Activated CD4-positive, alpha-beta T cell treated with anti-CD3 and anti-CD28 coated beads for 36 hours (primary cell): ENCODE measurements at regions not wholly inside any gene's neighbourhood (a gene's known extent, or its start where the extent isn't known, plus 50 kb on each side); places are given as distances from the start of the nearest gene placed in this dataset.

Experiments
- ATAC-seq: fragments of 200-7000 bp; cut with Tn5 transposase; one replicate; pipeline ENCODE4 v1.10.0; 2021; ENCODE audit warnings: mild to moderate bottlenecking, moderate library complexity
- CTCF ChIA-PET: fragments of 350-600 bp; sonication (Branson Sonifier 250); formaldehyde crosslinking; loops from one replicate; lab custom pipeline; 2021; ENCODE audit warnings: antibody characterized with exemption; lab: Charles Lee
- POLR2A ChIA-PET: fragments of 350-600 bp; sonication (Branson Sonifier 250); formaldehyde crosslinking; loops from one replicate; lab custom pipeline; 2021; ENCODE audit warnings: antibody characterized with exemption, inconsistent platforms; lab: Charles Lee
- DNase-seq: peaks from one replicate; pipeline ENCODE4 v3.0.0-alpha.2; 2020
- H3K27ac Mint-ChIP-seq: one replicate; pipeline ENCODE4 v1.8.0; 2021; ENCODE audit warnings: mixed read lengths
- H3K27me3 Mint-ChIP-seq: one replicate; pipeline ENCODE4 v1.8.0; 2021; ENCODE audit warnings: mixed read lengths
- H3K36me3 Mint-ChIP-seq: one replicate; pipeline ENCODE4 v1.8.0; 2021; ENCODE audit warnings: low read depth, mixed read lengths
- H3K4me1 Mint-ChIP-seq: one replicate; pipeline ENCODE4 v1.8.0; 2021; ENCODE audit warnings: mixed read lengths
- H3K4me3 Mint-ChIP-seq: one replicate; pipeline ENCODE4 v1.8.0; 2021; ENCODE audit warnings: mild to moderate bottlenecking, moderate library complexity, mixed read lengths
- H3K9me3 Mint-ChIP-seq: one replicate; pipeline ENCODE4 v1.8.0; 2021; ENCODE audit warnings: low read depth, mixed read lengths
- intact Hi-C, 2 experiments: fragments of 100-400 bp; cut with DNase I in 1 of 2; cut with micrococcal nuclease in 1 of 2; formaldehyde crosslinking; loops; one replicate each; pipeline versions ENCODE4 v1.14.2 to v1.15.1; 2022 to 2024; cut with DNase I, micrococcal nuclease

DNA sequence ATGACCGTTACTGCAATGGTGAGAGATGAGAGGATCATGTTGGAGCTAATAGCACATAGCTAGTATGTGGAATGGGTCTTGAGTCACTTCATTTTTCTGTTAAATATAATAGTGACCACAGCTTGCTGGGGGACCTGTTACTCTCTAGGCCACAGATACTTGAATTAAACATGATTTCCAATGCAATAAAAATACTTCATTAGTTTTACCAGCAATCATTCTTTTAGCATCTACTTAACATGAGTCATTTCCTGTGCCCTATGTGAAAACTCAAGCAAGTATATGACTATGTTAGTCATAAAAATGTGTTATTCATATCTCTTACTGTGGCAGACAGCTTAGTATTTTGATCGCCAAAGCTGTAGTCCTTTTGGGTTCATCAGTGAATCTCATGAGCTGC lies 798.8 kb downstream of the SLC16A7 start:
- Mint-ChIP-seq H3K4me3 (no peak overlapping the region), H3K4me1 (no peaks in the 10 kb centered on the region), H3K27me3 (no peaks in the 10 kb centered on the region), H3K27ac (no peak overlapping the region), H3K36me3 (no peaks in the 10 kb centered on the region), H3K9me3 (peaks cover 2% of the 10 kb centered on the region)
- intact Hi-C loops = no loop called here
- CTCF ChIA-PET = interaction anchor here (0.9 kb wide), 1 partner anchor 10 kb away, joined by 3 read pairs; no protein-coding TSS in a partner anchor
- POLR2A ChIA-PET = no interaction called here
- no peak for DNase-seq
- no peak for ATAC-seq

DNA sequence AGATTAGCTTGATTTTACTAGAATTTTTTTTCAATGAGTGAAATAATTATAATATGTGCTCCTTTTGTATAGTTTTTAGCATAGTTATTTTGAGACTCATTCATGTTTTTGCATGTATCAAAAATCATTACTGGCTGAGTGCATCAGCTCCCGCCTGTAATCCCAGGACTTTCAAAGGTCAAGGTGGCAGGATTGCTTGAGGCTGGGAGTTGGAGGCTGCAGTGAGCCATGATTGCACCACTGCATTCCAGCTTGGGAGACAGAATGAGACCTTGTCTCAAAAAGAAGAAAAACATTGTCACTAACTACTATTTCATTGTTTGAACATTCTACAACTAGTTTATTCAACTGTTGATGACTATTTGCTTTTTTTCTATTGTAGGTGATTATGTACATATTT lies 802.7 kb downstream of the SLC16A7 start:
- no peaks in the 10 kb centered on the region for H3K36me3 Mint-ChIP-seq
- no peaks in the 10 kb centered on the region for H3K27me3 Mint-ChIP-seq
- no peak overlapping the region for H3K4me3 Mint-ChIP-seq
- ChIA-PET POLR2A (no interaction called here), CTCF (no interaction called here)
- no peak for DNase-seq
- no peaks in the 10 kb centered on the region for H3K4me1 Mint-ChIP-seq
- H3K9me3 Mint-ChIP-seq = peaks cover 2% of the 10 kb centered on the region
- H3K27ac Mint-ChIP-seq = no peak overlapping the region
- intact Hi-C loops = no loop called here
- ATAC-seq = no peak

DNA sequence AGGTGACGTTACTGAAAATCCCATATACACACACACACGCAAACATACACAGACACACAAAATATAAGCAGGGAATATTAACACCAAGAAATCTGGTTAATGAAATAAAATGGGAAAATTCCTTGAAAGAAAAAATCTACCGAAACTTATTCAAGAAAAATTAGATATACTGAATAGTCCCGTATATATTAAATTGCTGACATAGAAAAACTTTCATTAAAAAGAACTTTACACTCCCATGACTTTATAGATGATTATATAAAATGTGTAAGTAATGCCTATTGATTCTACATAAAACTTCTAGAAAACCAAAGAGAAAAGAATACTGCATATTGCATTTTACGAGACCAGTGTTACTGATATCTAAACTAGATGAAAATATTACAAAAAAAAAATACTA lies 803.2 kb downstream of the SLC16A7 start:
- no peak for DNase-seq
- Mint-ChIP-seq H3K4me1 (no peaks in the 10 kb centered on the region), H3K9me3 (peaks cover 2% of the 10 kb centered on the region), H3K27ac (no peak overlapping the region), H3K27me3 (no peaks in the 10 kb centered on the region), H3K36me3 (no peaks in the 10 kb centered on the region), H3K4me3 (no peak overlapping the region)
- CTCF ChIA-PET = no interaction called here
- POLR2A ChIA-PET = no interaction called here
- ATAC-seq = no peak
- intact Hi-C loops = no loop called here

DNA sequence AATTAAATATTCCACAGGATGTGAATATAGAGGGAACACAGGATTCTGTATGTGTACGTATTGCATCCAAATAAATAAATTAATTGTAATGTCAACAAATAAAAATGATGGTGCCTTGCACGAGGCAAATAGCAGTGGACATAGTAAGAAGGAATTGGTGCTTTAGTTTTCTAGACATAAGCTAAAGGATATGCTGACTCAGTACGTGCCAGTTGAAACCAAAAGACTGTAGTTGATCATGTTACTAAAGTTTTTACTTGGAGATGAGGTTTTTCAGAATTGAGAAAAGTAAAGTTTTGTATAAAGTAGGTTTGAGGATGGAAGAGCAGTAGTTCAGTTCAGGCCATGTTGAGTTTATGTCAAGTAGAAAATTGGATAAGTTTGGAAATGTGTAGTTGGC lies 807.2 kb downstream of the SLC16A7 start:
- H3K27me3 Mint-ChIP-seq = no peaks in the 10 kb centered on the region
- DNase-seq (no peak), ATAC-seq (no peak)
- intact Hi-C loops = no loop called here
- ChIA-PET POLR2A (no interaction called here), CTCF (no interaction called here)
- no peak overlapping the region for H3K4me3 Mint-ChIP-seq
- H3K27ac Mint-ChIP-seq = no peak overlapping the region
- H3K9me3 Mint-ChIP-seq = no peaks in the 10 kb centered on the region
- H3K36me3 Mint-ChIP-seq = no peaks in the 10 kb centered on the region
- H3K4me1 Mint-ChIP-seq = no peaks in the 10 kb centered on the region

DNA sequence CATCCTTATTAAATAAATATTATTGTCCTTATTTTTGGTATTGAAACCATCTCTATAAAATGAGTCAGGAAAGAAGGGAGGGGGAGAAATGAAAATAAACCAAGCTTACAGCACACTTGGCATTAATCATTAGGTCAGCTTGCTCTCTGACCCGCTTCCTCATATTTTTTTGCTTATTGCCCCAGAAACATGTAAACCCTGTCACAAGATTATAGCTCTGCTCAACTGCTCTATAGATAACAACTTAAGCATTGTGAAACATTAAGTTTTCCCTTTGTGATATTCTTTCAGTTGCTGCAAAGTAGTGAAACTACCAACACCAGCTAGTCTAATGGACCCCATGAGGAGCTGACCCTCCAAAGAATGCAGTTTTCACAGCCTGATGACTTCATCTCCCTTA lies 819.5 kb downstream of the SLC16A7 start:
- ATAC-seq (no peak), DNase-seq (no peak)
- Mint-ChIP-seq H3K4me3 (no peak overlapping the region), H3K9me3 (peaks cover 11% of the 10 kb centered on the region), H3K27ac (no peak overlapping the region), H3K36me3 (no peaks in the 10 kb centered on the region), H3K4me1 (no peaks in the 10 kb centered on the region), H3K27me3 (no peaks in the 10 kb centered on the region)
- intact Hi-C loops = no loop called here
- ChIA-PET POLR2A (no interaction called here), CTCF (no interaction called here)

DNA sequence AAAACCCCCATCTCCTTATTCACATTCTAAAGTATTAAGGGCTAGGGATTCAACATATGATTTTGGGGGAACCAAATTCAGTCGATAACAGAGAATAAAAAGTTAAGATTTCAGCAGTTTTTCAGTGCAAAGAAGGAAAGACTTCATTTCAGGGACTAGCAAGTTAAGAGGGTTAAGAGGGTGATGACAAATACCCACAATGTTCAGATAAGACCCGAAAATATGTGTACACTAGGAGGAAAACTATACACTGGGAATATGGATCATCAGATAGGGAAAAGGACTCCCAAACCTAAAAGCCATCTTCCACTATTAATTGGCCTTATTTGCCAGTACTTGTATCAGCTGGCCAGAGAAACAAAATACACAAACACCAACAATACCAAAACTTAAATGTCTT lies 824.2 kb downstream of the SLC16A7 start:
- Mint-ChIP-seq H3K36me3 (no peaks in the 10 kb centered on the region), H3K27me3 (no peaks in the 10 kb centered on the region), H3K4me3 (no peak overlapping the region), H3K9me3 (peaks cover 9% of the 10 kb centered on the region), H3K27ac (no peak overlapping the region), H3K4me1 (no peaks in the 10 kb centered on the region)
- no peak for ATAC-seq
- intact Hi-C loops = no loop called here
- ChIA-PET POLR2A (no interaction called here), CTCF (no interaction called here)
- DNase-seq = no peak

DNA sequence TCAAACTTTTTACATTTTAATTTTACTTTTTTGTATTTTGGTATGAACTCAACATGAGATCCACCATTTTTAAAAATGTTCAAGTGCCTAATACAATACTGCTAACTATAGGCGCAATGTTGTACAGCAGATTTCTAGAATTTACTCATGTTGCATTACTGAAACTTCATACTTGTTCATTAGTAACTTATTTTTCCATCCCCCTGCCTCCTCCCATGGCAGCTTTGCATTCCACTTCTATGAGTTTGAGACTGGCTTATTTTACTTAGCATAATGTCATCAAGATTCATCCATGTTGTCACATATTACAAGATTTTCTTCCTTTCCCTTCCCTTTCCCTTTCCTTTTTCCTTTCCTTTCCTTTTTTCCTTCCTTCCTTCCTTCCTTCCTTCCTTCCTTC lies 825.9 kb downstream of the SLC16A7 start:
- POLR2A ChIA-PET = no interaction called here
- H3K27me3 Mint-ChIP-seq = no peaks in the 10 kb centered on the region
- DNase-seq = no peak
- no peak for ATAC-seq
- H3K4me3 Mint-ChIP-seq = no peak overlapping the region
- H3K36me3 Mint-ChIP-seq = no peaks in the 10 kb centered on the region
- no peaks in the 10 kb centered on the region for H3K4me1 Mint-ChIP-seq
- intact Hi-C loops = no loop called here
- CTCF ChIA-PET = no interaction called here
- no peak overlapping the region for H3K27ac Mint-ChIP-seq
- H3K9me3 Mint-ChIP-seq = peaks cover 4% of the 10 kb centered on the region

DNA sequence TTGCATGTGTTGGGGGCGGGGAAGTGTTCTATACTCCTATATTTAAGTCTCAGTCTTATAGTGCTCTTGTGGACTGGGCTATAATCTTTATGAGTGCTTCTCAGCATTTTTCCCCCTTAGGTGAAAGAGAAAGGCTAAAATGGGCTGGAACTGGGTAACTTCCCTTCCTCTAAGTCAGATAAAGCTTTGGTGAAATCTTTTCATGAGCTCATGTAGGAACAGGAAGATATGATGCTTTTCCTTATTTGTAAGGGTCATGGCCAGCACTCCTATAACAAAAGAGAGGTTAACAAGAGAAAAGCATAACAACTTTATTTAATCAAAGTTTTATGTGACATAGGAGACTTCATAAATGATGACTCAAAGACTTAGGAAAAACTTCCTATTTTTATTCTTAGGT lies 841.5 kb downstream of the SLC16A7 start:
- DNase-seq (no peak), ATAC-seq (no peak)
- Mint-ChIP-seq H3K4me3 (no peak overlapping the region), H3K9me3 (peaks cover 12% of the 10 kb centered on the region), H3K27me3 (no peaks in the 10 kb centered on the region), H3K4me1 (no peaks in the 10 kb centered on the region), H3K27ac (no peak overlapping the region), H3K36me3 (no peaks in the 10 kb centered on the region)
- intact Hi-C loops = loop anchor here in 1 of 2 experiments (5.0 kb wide), 1 partner anchor 50 kb away; no protein-coding TSS in a partner anchor
- ChIA-PET POLR2A (no interaction called here), CTCF (interaction anchor here (0.7 kb wide), 1 partner anchor 605 kb away, joined by 4 read pairs; no protein-coding TSS in a partner anchor)

DNA sequence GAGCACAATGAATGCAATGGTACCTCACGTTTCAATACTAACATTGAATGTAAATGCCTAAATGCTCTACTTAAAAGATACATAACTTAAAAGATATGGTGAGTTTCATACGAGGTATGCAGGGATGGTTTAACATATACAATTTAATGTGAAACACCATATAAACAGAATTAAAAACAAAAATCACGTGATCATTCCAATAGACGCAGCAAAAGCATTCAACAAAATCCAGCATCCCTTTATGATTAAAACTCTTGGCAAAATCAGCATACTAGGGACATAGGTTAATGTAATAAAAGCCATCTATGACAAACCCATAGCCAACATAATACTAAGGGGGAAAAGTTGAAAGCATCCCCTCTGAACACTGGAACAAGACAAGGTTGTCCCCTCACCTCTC lies 845.7 kb downstream of the SLC16A7 start:
- no peak overlapping the region for H3K4me3 Mint-ChIP-seq
- H3K4me1 Mint-ChIP-seq = no peaks in the 10 kb centered on the region
- ChIA-PET CTCF (no interaction called here), POLR2A (no interaction called here)
- no peak for DNase-seq
- intact Hi-C loops = no loop called here
- no peaks in the 10 kb centered on the region for H3K27me3 Mint-ChIP-seq
- H3K36me3 Mint-ChIP-seq = no peaks in the 10 kb centered on the region
- peaks cover 22% of the 10 kb centered on the region for H3K9me3 Mint-ChIP-seq
- ATAC-seq = no peak
- H3K27ac Mint-ChIP-seq = no peak overlapping the region

DNA sequence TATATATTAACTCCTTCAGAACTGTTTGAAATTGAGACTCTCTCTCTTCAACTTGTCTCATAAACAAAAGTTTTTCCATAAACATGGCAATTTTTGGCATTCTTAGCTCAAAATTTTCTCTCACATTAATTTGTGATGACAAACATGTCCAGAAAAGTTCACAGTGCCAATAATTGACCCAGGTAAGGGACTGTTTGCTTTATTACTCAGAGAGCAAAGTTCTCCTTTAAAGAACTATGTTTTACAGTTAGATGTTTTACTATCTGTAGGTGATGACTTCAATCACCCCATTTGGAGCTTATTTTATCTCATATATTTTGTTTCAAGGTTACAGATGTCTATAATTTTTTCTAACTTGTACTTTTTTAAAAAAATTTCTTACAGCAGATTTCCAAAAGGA lies 855.6 kb downstream of the SLC16A7 start:
- no peak overlapping the region for H3K27ac Mint-ChIP-seq
- no peaks in the 10 kb centered on the region for H3K36me3 Mint-ChIP-seq
- H3K27me3 Mint-ChIP-seq = no peaks in the 10 kb centered on the region
- H3K4me3 Mint-ChIP-seq = no peak overlapping the region
- no peaks in the 10 kb centered on the region for H3K4me1 Mint-ChIP-seq
- ChIA-PET POLR2A (no interaction called here), CTCF (no interaction called here)
- intact Hi-C loops = no loop called here
- DNase-seq (no peak), ATAC-seq (no peak)
- H3K9me3 Mint-ChIP-seq = peaks cover 6% of the 10 kb centered on the region

DNA sequence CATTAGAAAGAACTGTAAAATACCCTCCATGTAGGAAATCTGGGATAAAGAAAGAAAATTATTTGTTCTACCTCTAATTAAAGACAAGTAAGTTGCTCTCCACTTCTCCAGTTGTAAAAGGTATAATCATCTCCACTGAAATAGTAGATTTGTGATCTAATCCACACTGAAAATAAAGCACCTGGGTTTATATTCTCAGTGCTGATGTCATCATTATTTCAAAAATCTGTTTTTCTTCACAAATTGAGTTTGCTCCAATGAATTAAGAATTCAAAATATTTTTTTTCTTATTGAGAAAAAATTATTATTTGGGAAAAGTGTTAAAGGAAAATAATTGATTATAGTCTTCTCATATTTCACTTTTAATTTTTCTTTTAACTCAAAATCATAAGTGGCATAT lies 869.2 kb downstream of the SLC16A7 start:
- ChIA-PET CTCF (no interaction called here), POLR2A (no interaction called here)
- intact Hi-C loops = no loop called here
- peaks cover 2% of the 10 kb centered on the region for H3K9me3 Mint-ChIP-seq
- ATAC-seq (no peak), DNase-seq (no peak)
- no peak overlapping the region for H3K27ac Mint-ChIP-seq
- H3K4me1 Mint-ChIP-seq = no peaks in the 10 kb centered on the region
- no peaks in the 10 kb centered on the region for H3K27me3 Mint-ChIP-seq
- H3K36me3 Mint-ChIP-seq = no peaks in the 10 kb centered on the region
- H3K4me3 Mint-ChIP-seq = no peak overlapping the region

DNA sequence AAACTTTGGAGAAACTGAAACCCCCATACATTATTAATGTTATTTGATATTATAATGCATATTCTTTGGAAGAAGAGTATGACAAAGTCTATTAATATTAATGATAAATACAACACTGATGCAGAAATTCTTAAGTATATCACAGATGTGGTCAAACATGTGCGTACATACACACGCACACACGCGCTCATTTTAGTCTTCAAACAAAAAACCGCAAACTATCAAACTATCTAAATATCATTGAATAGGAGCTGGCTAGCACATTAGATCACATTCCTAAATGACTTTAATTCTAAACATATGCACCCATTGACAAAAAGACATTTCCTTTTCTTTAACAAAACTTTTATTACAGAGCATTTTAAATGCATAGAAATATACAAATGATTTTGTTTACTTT lies 872.7 kb downstream of the SLC16A7 start:
- POLR2A ChIA-PET = no interaction called here
- CTCF ChIA-PET = no interaction called here
- no peak overlapping the region for H3K27ac Mint-ChIP-seq
- intact Hi-C loops = no loop called here
- H3K4me1 Mint-ChIP-seq = no peaks in the 10 kb centered on the region
- no peaks in the 10 kb centered on the region for H3K9me3 Mint-ChIP-seq
- no peak for DNase-seq
- H3K36me3 Mint-ChIP-seq = no peaks in the 10 kb centered on the region
- H3K27me3 Mint-ChIP-seq = no peaks in the 10 kb centered on the region
- ATAC-seq = no peak
- H3K4me3 Mint-ChIP-seq = no peak overlapping the region

DNA sequence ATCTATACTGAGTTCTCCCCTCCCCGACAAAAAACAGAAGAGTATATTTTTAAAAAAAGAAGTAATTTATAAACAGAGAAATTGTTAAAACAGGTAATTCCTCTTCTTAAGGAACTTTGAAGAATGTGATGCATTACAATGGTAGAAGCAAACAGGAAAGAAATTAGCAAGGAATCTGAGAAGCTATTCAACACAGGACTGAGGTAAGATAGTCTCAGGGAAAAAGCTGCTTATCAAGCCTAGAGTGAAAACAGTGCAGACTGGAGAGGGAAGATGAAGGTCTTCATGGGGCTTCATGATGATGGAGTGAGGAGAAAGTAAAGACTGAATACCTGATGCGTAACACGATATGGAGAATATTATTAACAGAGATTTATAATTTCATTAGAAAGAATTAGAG lies 880.0 kb downstream of the SLC16A7 start:
- intact Hi-C loops = loop anchor here in 1 of 2 experiments (2.0 kb wide), 1 partner anchor 15 kb away; no protein-coding TSS in a partner anchor
- ChIA-PET POLR2A (no interaction called here), CTCF (no interaction called here)
- Mint-ChIP-seq H3K36me3 (no peaks in the 10 kb centered on the region), H3K27me3 (no peaks in the 10 kb centered on the region), H3K9me3 (no peaks in the 10 kb centered on the region), H3K27ac (no peak overlapping the region), H3K4me1 (no peaks in the 10 kb centered on the region), H3K4me3 (no peak overlapping the region)
- DNase-seq (no peak), ATAC-seq (no peak)
